GM12874 (cell line): ENCODE measurements at regions not wholly inside any gene's neighbourhood (a gene's known extent, or its start where the extent isn't known, plus 50 kb on each side); places are given as distances from the start of the nearest gene placed in this dataset.

Experiments used
- TF ChIP-seq, protein P1 (sequence below): IDR thresholded peaks from 2 replicates; pipeline ENCODE4 v1.5.1; 2011; ENCODE audit warnings: low read depth, mild to moderate bottlenecking, control low read depth, low read length, moderate library complexity; ENCODE audit not compliant: insufficient read depth

- TF ChIP-seq, protein P1, sequence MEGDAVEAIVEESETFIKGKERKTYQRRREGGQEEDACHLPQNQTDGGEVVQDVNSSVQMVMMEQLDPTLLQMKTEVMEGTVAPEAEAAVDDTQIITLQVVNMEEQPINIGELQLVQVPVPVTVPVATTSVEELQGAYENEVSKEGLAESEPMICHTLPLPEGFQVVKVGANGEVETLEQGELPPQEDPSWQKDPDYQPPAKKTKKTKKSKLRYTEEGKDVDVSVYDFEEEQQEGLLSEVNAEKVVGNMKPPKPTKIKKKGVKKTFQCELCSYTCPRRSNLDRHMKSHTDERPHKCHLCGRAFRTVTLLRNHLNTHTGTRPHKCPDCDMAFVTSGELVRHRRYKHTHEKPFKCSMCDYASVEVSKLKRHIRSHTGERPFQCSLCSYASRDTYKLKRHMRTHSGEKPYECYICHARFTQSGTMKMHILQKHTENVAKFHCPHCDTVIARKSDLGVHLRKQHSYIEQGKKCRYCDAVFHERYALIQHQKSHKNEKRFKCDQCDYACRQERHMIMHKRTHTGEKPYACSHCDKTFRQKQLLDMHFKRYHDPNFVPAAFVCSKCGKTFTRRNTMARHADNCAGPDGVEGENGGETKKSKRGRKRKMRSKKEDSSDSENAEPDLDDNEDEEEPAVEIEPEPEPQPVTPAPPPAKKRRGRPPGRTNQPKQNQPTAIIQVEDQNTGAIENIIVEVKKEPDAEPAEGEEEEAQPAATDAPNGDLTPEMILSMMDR, result no peak
Measured at GRCh38 chr10:30793093-30793492, 163.5 kb upstream of the LYZL2 start.

- TF ChIP-seq, protein P1, result no peak
Measured at GRCh38 chr10:30792025-30792424, 162.5 kb upstream of the LYZL2 start.

GRCh38 chr10:30791197-30791611 is 161.7 kb upstream of the LYZL2 start:
- TF ChIP-seq, protein P1, result no peak

DNA sequence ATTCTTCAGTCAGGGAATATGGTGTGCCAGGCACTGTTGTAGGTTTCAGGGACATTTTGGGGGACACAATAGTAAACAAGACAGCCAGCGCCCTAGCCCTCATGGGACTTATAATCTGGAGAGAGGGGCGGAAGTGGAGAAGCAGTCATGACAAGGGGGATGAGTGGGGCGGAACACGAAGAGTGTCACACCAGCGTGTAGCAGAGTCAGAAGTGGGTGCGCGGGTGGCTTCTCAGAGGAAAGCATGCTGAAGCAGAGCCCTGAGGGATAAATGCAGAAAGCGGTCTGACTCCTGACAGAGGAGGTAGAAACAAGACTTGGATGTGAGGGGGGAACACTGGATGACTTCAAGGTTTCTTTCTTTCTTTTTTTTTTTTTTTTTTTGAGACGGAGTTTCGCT is 160.3 kb upstream of the LYZL2 start:
- TF ChIP-seq, protein P1, result no peak

DNA sequence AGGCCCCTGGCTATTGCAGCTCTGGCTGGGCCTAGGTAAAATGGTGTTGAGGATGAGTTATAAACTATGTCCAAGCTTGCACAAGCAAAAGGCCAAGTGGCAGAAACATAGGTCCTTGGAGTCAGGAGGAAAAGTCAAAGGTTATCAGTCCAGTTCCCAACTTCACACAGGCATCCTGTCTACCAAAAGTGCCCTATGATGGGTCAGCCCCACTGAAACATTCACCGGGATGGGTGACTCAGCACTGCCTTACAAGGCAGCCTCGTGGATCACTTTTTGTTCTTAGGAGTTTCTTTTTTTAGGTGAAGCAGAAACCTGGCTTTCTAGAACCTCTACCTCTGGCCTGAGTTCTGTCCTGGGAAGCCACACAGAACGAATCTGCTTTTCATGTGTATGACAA is 158.8 kb upstream of the LYZL2 start:
- TF ChIP-seq, protein P1, result no peak

GRCh38 chr10:30786906-30787305 is 157.4 kb upstream of the LYZL2 start:
- TF ChIP-seq, protein P1, result no peak

GRCh38 chr10:30786131-30786530 is 156.6 kb upstream of the LYZL2 start:
- TF ChIP-seq, protein P1, result no peak
